ENCODE measurements at regions not wholly inside any gene's neighbourhood (a gene's known extent, or its start where the extent isn't known, plus 50 kb on each side); places are given as distances from the start of the nearest gene placed in this dataset.

DNA sequence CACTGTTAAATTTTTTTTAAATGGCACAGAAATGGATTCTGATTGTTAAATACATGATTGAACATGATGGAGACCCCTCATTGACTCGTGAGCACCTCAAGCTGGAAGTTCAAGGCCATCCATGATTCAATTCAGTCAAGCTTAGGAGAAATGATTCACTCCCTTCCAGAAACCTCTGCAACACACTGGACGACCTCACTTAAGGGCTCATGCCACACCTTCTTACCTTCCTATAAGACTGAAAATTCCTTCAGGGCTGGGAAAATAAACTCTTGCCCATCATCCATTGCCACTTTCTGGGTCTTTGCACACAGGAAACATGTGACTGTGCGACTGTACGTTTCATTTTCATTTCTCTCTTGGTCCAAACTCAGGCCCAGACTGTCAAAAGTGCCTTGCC, 196.4 kb downstream of the TBXT start:
- peaks cover 20% of the 10 kb centered on the region for H3K27me3 ChIP-seq
- H3K9me3 ChIP-seq (ENCODE audit: low read depth), result no peaks in the 10 kb centered on the region
- H3K4me3 ChIP-seq, result no peak overlapping the region
- no peaks in the 10 kb centered on the region for H3K4me1 ChIP-seq (ENCODE audit: low read depth)
- no peak overlapping the region for H3K27ac ChIP-seq
- DNase-seq (ENCODE audit: low read depth in 1 of 2, low spot score in 1 of 2), result no peak
- no peak for TF ChIP-seq CTCF (IDR thresholded peaks at IDR 0.05; ENCODE audit: low read depth, low read length)
- no peaks in the 10 kb centered on the region for H3K36me3 ChIP-seq

- Histone ChIP-seq H3K36me3 (no peaks in the 10 kb centered on the region), H3K27ac (no peak overlapping the region), H3K27me3 (peaks cover 20% of the 10 kb centered on the region), H3K4me1 (ENCODE audit: low read depth) (no peaks in the 10 kb centered on the region), H3K9me3 (ENCODE audit: low read depth) (no peaks in the 10 kb centered on the region), H3K4me3 (no peak overlapping the region)
- no peak for TF ChIP-seq CTCF (IDR thresholded peaks at IDR 0.05; ENCODE audit: low read depth, low read length)
- DNase-seq (ENCODE audit: low read depth in 1 of 2, low spot score in 1 of 2), result no peak
Observed at GRCh38 chr6:165970001-165970400, 197.7 kb downstream of the TBXT start.

DNA sequence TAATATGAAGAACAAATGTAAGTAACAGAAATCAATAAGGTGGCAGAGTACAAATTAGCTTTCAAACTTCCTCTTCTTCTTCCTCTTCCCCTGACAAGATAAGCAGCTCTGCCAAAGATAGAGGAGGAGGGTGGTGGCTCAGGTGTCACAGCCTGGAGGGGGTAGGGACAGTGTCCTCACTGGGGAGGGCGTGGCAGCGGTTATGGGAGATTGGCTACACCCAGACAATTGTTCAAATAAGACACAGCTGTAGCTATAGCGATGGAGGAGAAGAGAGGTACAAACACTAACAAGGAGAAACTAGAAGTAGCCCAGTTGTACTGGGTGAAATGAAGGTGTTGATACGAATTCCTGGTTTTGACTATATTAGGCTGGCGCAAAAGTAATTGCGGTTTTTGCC, 198.5 kb downstream of the TBXT start:
- Histone ChIP-seq H3K36me3 (no peaks in the 10 kb centered on the region), H3K4me1 (ENCODE audit: low read depth) (no peaks in the 10 kb centered on the region), H3K27ac (no peak overlapping the region), H3K27me3 (peaks cover 20% of the 10 kb centered on the region), H3K4me3 (no peak overlapping the region), H3K9me3 (ENCODE audit: low read depth) (no peaks in the 10 kb centered on the region)
- no peak for DNase-seq (ENCODE audit: low read depth in 1 of 2, low spot score in 1 of 2)
- TF ChIP-seq CTCF (IDR thresholded peaks at IDR 0.05; ENCODE audit: low read depth, low read length), result no peak

- H3K36me3 ChIP-seq, result no peaks in the 10 kb centered on the region
- H3K9me3 ChIP-seq (ENCODE audit: low read depth), result no peaks in the 10 kb centered on the region
- no peak for TF ChIP-seq CTCF (IDR thresholded peaks at IDR 0.05; ENCODE audit: low read depth, low read length)
- no peak for DNase-seq (ENCODE audit: low read depth in 1 of 2, low spot score in 1 of 2)
- H3K27me3 ChIP-seq, result peaks cover 20% of the 10 kb centered on the region
- H3K27ac ChIP-seq, result no peak overlapping the region
- H3K4me1 ChIP-seq (ENCODE audit: low read depth), result no peaks in the 10 kb centered on the region
- no peak overlapping the region for H3K4me3 ChIP-seq
Observed at GRCh38 chr6:165968408-165968807, 199.2 kb downstream of the TBXT start.

- no peak for DNase-seq (ENCODE audit: low read depth in 1 of 2, low spot score in 1 of 2)
- H3K27me3 ChIP-seq, result peaks cover 20% of the 10 kb centered on the region
- H3K4me3 ChIP-seq, result no peak overlapping the region
- no peak for TF ChIP-seq CTCF (IDR thresholded peaks at IDR 0.05; ENCODE audit: low read depth, low read length)
- H3K36me3 ChIP-seq, result no peaks in the 10 kb centered on the region
- no peaks in the 10 kb centered on the region for H3K9me3 ChIP-seq (ENCODE audit: low read depth)
- H3K27ac ChIP-seq, result no peak overlapping the region
- no peaks in the 10 kb centered on the region for H3K4me1 ChIP-seq (ENCODE audit: low read depth)
Observed at GRCh38 chr6:165967810-165968407, 199.7 kb downstream of the TBXT start.

- TF ChIP-seq CTCF (IDR thresholded peaks at IDR 0.05; ENCODE audit: low read depth, low read length), result no peak
- H3K27me3 ChIP-seq, result peaks cover 6% of the 10 kb centered on the region
- DNase-seq (ENCODE audit: low read depth in 1 of 2, low spot score in 1 of 2), result no peak
- H3K4me1 ChIP-seq (ENCODE audit: low read depth), result no peaks in the 10 kb centered on the region
- no peaks in the 10 kb centered on the region for H3K36me3 ChIP-seq
- no peak overlapping the region for H3K4me3 ChIP-seq
- H3K9me3 ChIP-seq (ENCODE audit: low read depth), result no peaks in the 10 kb centered on the region
- H3K27ac ChIP-seq, result no peak overlapping the region
Observed at GRCh38 chr6:165963750-165964149, 203.9 kb downstream of the TBXT start.
